ENCODE measurements at regions not wholly inside any gene's neighbourhood (a gene's known extent, or its start where the extent isn't known, plus 50 kb on each side); places are given as distances from the start of the nearest gene placed in this dataset.
A peak's percentile ranks its signal among the peaks of the same experiment; 100 is the strongest.

GRCh38 chr2:385061-385460 is 97.2 kb upstream of the ALKAL2 start:
- Histone ChIP-seq H3K4me3 (no peak overlapping the region), H3K27ac (no peak overlapping the region), H3K27me3 (no peaks in the 10 kb centered on the region), H3K4me1 (no peaks in the 10 kb centered on the region), H3K36me3 (no peaks in the 10 kb centered on the region), H3K9me3 (no peaks in the 10 kb centered on the region)
- DNase-seq (ENCODE audit: extremely low spot score in 2 of 2) = no peak
- no peak for TF ChIP-seq POLR2AphosphoS5 (IDR thresholded peaks at IDR 0.05; ENCODE audit: insufficient read depth in 1 of 2, low read depth in 1 of 2)
- TF ChIP-seq, protein P1, sequence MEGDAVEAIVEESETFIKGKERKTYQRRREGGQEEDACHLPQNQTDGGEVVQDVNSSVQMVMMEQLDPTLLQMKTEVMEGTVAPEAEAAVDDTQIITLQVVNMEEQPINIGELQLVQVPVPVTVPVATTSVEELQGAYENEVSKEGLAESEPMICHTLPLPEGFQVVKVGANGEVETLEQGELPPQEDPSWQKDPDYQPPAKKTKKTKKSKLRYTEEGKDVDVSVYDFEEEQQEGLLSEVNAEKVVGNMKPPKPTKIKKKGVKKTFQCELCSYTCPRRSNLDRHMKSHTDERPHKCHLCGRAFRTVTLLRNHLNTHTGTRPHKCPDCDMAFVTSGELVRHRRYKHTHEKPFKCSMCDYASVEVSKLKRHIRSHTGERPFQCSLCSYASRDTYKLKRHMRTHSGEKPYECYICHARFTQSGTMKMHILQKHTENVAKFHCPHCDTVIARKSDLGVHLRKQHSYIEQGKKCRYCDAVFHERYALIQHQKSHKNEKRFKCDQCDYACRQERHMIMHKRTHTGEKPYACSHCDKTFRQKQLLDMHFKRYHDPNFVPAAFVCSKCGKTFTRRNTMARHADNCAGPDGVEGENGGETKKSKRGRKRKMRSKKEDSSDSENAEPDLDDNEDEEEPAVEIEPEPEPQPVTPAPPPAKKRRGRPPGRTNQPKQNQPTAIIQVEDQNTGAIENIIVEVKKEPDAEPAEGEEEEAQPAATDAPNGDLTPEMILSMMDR (IDR thresholded peaks at IDR 0.05) = no peak
- no peak for TF ChIP-seq POLR2A (IDR thresholded peaks at IDR 0.05)
- intact Hi-C loops (cut with DNase I) = no loop called here

DNA sequence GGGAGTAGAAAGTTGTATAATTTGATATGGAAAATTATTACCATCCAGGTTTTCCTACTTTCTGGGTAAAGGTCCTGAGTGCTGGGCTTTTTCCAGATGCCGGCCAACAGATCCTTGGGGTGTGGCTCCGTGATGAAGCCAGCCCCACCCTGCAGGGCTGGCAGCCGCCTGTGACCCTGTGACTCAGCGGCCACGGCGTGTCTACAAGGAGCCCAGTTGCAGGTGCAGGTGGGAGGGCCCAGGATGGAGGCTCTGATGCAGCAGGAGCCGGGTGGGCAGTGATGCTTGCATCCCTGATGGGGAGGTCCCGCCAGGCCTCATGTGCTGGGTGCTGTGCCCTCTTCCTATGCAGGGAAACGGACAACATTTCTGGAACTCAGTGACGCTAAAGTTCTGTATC is 96.0 kb upstream of the ALKAL2 start:
- no peaks in the 10 kb centered on the region for H3K36me3 ChIP-seq
- no peak overlapping the region for H3K27ac ChIP-seq
- H3K9me3 ChIP-seq = no peaks in the 10 kb centered on the region
- H3K4me1 ChIP-seq = no peaks in the 10 kb centered on the region
- no peak overlapping the region for H3K4me3 ChIP-seq
- no peak for TF ChIP-seq POLR2A (IDR thresholded peaks at IDR 0.05)
- TF ChIP-seq, protein P1 (IDR thresholded peaks at IDR 0.05) = no peak
- no peak for TF ChIP-seq POLR2AphosphoS5 (IDR thresholded peaks at IDR 0.05; ENCODE audit: insufficient read depth in 1 of 2, low read depth in 1 of 2)
- DNase-seq (ENCODE audit: extremely low spot score in 2 of 2) = no peak
- no peaks in the 10 kb centered on the region for H3K27me3 ChIP-seq
- intact Hi-C loops (cut with DNase I) = no loop called here

GRCh38 chr2:383178-383577 is 95.3 kb upstream of the ALKAL2 start:
- Histone ChIP-seq H3K27ac (no peak overlapping the region), H3K4me3 (no peak overlapping the region), H3K4me1 (no peaks in the 10 kb centered on the region), H3K27me3 (no peaks in the 10 kb centered on the region), H3K36me3 (no peaks in the 10 kb centered on the region), H3K9me3 (no peaks in the 10 kb centered on the region)
- intact Hi-C loops (cut with DNase I) = no loop called here
- TF ChIP-seq POLR2A (IDR thresholded peaks at IDR 0.05) (no peak), POLR2AphosphoS5 (IDR thresholded peaks at IDR 0.05; ENCODE audit: insufficient read depth in 1 of 2, low read depth in 1 of 2) (no peak)
- TF ChIP-seq, protein P1 (IDR thresholded peaks at IDR 0.05) = no peak
- DNase-seq (ENCODE audit: extremely low spot score in 2 of 2) = no peak

DNA sequence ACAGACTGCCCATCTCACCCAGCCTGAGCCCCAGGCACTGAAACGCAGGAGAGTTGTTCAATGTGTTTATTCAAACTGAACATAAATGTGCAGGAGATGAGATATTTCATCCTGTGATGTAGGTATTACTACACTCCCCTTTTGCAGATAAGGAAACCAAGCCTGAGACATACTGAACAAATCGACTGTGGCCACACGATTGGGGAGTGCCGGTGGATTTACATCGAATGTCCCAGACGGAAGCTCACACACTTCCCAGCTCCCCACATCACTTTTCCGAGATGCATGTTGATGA is 94.8 kb upstream of the ALKAL2 start:
- intact Hi-C loops (cut with DNase I) = no loop called here
- Histone ChIP-seq H3K27ac (no peak overlapping the region), H3K27me3 (no peaks in the 10 kb centered on the region), H3K4me1 (no peaks in the 10 kb centered on the region), H3K36me3 (no peaks in the 10 kb centered on the region), H3K9me3 (no peaks in the 10 kb centered on the region), H3K4me3 (no peak overlapping the region)
- no peak for TF ChIP-seq POLR2A (IDR thresholded peaks at IDR 0.05)
- TF ChIP-seq, protein P1 (IDR thresholded peaks at IDR 0.05) = no peak
- TF ChIP-seq POLR2AphosphoS5 (IDR thresholded peaks at IDR 0.05; ENCODE audit: insufficient read depth in 1 of 2, low read depth in 1 of 2) = no peak
- no peak for DNase-seq (ENCODE audit: extremely low spot score in 2 of 2)

GRCh38 chr2:381941-382727 is 94.2 kb upstream of the ALKAL2 start:
- H3K4me3 ChIP-seq = no peak overlapping the region
- H3K27me3 ChIP-seq = no peaks in the 10 kb centered on the region
- TF ChIP-seq POLR2AphosphoS5 (IDR thresholded peaks at IDR 0.05; ENCODE audit: insufficient read depth in 1 of 2, low read depth in 1 of 2) (no peak), POLR2A (IDR thresholded peaks at IDR 0.05) (no peak)
- H3K27ac ChIP-seq = no peak overlapping the region
- DNase-seq (ENCODE audit: extremely low spot score in 2 of 2) = peak in 1 of 2 donors; percentile 74
- intact Hi-C loops (cut with DNase I) = no loop called here
- no peaks in the 10 kb centered on the region for H3K9me3 ChIP-seq
- no peaks in the 10 kb centered on the region for H3K4me1 ChIP-seq
- H3K36me3 ChIP-seq = no peaks in the 10 kb centered on the region

All from vagina (tissue), 2 donors.